ENCODE measurements at regions not wholly inside any gene's neighbourhood (a gene's known extent, or its start where the extent isn't known, plus 50 kb on each side); places are given as distances from the start of the nearest gene placed in this dataset.
"Not testable (repeated sequence)": the region's sequence is repeated elsewhere in the genome, so short reads cannot be mapped to it uniquely, and the experiment has no call there.

DNA sequence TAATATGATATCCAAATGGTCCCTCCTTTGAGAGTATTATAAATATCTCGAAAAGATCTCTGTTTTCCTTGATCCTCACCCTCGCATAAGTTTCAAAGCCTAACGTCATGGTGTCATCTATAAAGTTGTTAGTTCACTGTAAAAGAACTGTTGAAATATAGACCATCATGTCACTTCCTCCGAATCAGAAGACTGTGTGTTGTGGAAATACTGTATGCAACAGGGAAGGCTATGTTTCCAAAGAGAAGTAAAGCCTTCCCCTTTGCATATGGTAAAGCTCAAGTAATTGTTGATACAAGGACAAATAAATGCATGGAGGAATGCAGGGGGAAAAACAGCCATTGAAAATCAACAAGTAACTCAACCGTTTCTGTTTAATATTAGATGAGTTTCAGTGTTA, 125.9 kb downstream of the ZNF365 start:
- DNase-seq = not testable (repeated sequence)

DNA sequence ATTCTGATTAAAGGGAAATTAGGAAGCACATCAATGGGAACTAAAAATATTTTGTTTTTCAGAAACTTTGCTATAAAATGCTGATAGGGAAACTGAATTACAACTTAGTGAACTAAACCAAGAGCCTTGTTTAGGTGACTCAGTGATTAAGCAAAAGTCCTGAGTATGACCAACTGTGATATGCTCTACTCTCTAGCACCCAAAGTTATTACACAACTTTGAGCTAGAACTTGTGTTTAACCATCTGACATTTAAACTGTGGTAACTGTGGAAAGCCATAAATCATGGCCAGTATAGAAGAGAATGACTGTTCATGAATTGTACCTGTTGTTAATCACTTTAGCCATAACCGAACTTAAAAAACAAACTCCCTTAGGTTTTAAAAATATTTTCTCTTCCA, 127.4 kb downstream of the ZNF365 start:
- no peak for DNase-seq

DNA sequence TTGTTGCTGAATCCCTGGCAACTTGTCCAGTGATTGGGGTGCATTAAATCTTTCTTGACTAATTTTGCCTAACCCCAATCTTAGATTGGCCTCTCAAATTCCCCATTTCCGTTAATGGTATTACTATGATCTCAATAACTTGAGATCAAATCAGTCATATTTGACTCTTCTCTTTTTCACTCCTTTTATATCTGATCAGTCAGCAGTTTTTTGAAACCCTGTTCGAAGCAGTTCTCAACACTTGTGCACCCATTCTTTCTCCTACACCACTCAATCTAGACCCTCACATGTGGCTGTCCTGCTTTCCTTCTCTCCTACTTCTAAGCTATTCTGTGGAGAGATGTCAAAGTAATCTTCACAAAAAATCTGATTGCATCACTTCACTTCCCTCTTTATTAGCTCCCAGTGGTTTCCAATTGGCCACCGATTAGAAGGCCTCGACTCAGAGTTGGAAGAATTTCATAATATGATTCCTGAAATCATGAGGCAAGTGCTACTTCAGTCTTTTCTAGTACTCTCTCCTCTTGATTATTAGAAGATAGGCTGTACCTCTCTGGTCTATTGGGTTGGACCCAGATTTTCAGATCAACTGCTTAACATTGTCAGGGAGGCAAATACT, 128.9 kb downstream of the ZNF365 start:
- no peak for DNase-seq

DNA sequence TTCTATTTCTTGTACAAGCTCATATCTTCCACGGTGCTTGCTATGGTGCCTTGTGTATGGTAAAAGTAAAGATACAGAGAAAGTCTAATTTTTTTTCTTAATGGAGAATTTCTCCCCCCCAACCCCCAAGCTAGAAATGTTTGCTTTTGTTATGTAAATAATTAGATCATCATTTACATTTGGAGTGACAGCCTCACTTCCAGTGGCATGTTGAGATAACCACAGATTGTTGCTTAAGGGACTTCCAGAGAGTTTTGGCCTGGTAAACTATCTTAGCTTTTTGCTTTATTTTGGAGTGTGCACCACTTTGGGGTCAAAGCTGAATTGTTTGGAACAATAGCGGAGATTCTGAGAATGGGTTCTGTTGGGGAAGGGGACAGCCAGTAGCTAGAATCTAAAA, 129.7 kb downstream of the ZNF365 start:
- no peak for DNase-seq

DNA sequence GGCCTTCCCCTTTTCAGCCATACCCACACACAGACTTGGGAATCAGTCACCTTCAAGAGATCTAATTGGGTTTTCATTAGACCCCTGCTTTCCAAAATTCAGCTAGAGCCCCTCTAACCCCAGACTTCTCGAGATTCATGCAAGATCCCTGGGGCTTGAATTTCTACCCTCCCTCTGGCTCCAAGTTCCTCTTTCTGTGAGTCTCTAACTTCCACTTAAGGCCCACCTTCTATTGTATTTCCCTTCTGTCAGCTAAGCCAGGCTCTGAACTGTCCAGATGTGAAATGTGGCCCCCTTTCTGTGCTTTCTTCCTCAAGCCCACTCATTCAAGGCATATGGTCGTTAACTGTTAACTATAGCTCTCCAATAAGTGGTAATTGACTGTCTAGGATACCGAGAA, 132.2 kb downstream of the ZNF365 start:
- no peak for DNase-seq

DNA sequence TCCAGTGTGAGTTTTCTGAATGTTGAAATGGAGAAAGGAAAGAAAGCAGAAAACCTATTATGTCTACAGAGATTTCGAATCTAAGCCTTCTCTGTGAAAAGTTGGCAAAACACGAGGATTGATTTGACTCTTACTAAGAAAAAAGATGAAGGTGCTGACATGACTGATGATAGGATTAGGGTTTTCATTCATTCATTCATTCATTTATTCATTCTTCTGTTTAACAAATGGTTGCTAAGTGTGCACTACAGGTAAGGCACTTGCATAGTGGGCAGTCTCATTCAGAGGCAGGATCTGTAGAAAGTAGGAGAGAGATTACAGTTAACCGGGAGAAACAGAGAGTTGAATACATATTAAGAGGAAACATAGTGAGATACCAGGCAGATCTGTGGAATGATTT, 137.1 kb downstream of the ZNF365 start:
- no peak for DNase-seq

DNA sequence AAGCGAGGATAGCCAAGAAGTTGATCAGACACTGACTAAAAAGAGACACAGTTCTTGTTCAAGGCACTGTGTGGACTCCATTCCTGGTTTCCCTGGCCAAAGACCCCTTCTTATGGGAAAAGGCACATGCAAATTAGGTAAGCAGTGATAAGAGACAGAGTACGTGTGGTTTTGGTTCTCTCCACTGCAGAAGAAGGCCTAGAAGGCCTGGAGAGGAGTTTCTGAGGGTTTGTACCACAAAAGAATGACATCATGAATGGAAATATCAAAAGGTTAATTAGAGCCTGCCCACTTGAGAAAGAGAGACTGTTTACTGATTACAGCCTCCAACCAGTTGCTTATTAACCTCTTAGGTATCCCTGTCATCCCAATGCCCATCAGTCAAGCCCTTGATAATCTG, 137.5 kb downstream of the ZNF365 start:
- DNase-seq = no peak

DNA sequence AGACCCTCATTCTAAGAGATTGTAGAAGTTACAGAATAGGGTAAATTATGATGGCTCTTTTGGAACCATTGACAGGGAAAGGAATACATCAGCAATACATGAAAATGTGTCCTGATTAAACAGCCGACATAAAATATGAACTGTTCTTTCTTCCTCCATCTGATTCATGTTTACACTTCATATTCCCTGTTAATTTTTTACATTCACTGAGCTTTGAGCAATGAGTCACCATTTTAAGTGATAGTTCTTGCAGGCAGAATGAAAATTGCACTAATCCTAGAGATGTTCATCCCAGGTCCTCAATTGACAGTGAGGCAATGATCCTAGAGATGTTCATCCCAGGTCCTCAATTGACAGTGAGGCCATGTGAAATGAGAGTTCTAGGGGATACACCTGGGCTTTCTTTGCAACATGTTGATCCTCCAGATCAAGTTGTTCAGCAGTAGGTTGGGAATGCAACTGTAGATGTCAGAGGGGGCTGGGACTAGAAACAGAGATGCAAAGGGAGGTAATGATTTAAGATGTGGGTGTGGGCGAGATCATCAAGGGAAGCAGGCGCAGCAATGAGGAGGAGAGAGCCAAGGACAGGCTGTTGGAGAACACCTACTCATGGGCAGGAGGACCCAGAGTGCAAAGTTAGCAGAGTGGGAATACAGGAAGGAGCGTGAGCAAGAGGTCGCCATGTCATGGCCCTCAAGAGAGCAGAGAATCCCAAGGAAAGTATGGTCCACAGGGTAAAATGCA, 138.7 kb downstream of the ZNF365 start:
- no peak for DNase-seq

DNA sequence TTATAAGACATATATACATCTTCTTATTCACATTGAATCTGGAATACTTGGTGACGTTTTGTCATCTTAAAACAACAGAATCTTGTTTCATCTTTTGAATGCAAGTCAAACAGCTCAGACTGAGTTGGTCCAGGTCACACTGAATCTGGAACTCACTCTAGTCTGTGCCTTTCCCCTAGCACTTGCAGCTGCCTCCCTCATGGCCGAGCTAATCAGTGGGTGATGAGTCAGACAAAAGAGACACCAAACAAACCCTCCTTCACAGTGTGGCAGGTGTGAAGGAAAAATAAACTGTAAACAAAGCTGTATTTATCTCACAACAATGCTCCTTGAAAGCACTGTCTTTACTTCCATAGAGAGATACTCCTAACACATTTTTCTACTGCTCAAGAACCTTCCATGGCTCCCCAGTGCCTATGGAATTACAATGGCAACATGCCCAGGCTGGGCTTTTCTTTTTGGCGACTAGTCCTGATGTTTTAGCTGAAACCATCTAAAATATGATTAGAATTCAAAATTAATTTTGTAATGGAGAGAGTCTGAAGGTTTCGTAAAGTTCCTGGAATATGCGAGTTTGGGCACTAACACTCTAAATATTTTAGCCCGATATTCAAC, 140.0 kb downstream of the ZNF365 start:
- DNase-seq = no peak

DNA sequence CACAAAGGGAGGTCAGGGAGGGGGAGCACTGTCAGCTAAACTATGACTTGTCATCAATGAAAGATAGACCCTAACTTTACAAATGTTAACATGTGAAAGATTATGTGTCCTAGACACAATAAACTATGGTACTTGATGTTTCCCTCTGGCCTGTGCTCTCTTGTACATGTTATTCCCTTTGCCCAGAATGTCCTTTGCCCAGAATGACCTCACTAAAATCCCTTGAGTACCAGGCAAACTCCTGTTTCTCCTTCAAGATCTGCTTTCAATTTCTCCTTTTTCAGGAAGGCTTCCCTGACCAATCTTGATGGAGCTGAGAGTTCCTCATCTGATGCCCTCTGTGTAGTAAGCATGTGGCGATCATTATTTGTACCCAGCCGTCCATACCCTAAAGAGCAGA, 143.1 kb downstream of the ZNF365 start:
- no peak for DNase-seq

DNA sequence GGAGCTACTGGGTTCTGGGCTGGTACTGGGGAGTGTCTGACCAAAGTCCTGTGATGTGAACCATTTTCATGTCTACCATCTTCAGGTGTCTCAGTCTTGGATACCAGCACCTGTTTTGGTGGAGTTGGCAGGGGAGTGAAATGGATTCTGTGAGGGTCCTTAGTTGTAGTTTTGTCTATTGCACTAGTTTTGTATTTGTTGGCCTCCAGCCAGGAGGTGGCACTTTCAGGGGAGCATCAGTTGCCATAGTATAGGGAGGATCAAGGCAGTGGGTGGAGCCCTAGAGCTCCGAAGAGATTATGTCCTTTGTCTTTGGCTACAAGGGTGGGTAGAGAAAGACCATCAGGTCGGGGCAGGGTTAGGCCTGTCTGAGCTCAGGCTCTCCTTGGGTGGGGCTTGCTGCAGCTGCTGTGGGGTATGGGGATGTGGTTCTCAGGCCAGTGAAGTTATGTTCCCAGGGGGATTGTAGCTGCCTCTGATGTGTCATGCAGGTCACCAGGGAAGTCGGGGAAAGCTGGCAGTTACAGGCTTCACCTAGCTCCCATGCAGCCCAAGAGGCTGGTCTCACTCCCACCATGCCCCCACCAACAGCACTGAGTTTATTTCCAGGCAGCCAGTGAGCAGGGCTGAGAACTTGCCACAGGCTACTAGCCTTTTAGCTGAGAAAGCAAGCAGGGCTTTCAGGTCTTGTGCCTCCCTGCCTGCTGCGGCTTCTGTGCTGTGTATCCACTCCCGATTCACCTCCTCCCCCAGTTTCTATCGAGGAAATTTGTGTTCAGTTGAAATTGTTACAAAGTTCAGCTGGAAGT, 153.1 kb downstream of the ZNF365 start:
- DNase-seq = no peak

DNA sequence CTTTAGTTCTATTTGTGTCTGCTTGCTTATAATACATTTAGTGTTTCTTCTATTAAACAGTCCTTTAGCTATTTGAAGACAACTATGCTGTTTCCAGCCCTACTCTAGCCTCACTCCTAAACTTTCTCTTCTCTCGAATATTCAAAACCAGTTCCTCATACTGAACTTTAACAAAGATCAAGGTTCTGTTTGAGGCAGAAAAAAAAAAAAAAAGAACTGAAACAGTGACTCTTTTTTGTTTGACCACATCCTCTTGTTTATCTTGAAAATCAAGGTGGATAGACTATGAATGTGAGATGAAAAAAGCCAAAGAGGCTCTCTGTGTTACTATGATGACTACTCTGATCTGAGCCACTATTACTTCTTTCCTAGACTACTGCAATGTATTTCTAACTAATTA, 154.3 kb downstream of the ZNF365 start:
- DNase-seq = no peak

DNA sequence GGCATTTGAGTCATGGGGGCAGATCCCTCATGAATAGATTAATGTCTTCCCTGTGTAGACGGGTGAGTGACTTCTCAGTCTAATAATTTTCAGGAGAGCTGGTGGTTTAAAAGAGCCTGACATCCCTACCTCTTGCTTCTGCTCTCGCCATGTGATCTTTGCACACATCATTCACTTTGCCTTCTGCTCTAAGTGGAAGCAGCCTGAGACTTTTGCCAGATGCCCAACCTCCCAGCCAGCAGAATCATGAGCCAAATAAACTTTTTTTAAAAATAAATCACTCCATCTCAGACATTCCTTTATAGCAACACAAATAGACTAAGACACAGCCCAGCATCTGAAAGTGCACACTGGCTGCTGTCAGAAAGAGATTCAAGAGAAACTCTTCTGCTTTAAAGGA, 155.2 kb downstream of the ZNF365 start:
- DNase-seq = no peak

DNA sequence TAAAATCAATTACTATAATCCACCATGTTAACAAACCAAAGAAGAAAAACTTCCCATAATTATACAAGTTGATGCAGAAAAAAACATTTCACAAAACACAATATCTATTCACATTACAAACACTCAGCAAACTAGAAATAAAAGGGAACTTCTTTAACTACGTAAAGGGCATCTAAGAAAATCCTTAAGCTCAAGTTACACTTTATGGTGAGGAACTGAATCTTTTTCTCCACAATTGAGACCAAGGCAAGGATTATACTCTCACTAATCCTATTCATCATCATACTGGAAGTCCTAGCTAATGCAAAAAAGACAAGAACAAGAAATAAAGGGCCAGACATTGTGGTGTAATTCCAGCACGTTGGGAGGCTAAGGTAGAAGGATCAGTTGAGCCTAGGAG, 159.9 kb downstream of the ZNF365 start:
- no peak for DNase-seq

DNA sequence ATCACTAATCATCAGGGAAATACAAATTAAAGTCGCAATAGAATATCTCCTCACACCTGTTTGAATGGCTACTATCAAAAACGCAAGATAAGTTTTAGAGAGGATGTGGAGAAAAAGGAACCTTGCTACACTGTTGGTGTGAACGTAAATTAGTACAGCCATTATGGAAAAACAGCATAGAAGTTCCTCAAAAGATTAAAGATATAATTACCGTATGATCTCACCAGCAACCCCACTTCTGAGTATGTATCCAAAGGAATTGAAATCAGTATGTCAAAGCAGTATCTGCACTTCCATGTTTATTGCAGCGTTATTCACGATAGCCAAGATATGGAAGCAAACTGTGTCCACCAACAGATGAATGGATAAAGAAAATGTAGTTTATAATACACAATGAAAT, 164.4 kb downstream of the ZNF365 start:
- DNase-seq = no peak

DNA sequence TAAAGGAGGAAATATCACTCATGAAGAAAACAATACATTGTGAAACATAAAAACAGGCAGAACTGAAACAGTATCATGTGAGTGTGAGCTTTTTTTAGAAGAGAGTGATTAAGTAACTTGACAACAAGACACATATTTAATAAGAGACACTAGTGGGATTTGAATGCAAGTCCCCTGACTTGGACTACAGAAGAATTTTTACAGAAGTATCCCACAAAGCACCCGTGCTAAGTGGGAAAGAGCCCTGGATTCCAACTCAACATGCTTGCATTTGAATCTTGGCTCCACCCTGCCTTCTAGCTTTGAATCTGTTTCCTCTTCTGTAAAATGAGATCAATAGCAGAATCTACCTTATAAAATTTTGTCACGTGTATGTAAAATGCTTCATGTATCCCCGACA, 166.2 kb downstream of the ZNF365 start:
- DNase-seq = no peak

DNA sequence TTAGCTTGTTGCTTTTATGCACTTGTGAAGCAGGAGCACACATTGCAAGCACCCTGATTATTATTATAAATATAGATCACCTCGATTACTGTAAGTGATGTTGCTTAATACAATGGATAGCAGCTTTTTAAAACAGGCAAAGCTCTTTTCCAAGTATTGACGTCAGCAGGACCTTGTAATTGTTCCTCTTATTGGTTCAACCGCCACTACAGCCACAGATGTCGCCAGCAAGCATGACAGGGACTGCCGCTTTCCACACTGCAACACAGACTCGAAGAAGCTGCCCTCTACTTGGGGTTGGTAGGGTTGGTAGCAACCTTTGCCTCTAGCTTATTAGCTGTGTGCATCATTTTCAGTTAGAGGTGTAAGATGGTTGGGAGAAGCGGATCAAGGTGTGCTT, 167.6 kb downstream of the ZNF365 start:
- DNase-seq = no peak

DNA sequence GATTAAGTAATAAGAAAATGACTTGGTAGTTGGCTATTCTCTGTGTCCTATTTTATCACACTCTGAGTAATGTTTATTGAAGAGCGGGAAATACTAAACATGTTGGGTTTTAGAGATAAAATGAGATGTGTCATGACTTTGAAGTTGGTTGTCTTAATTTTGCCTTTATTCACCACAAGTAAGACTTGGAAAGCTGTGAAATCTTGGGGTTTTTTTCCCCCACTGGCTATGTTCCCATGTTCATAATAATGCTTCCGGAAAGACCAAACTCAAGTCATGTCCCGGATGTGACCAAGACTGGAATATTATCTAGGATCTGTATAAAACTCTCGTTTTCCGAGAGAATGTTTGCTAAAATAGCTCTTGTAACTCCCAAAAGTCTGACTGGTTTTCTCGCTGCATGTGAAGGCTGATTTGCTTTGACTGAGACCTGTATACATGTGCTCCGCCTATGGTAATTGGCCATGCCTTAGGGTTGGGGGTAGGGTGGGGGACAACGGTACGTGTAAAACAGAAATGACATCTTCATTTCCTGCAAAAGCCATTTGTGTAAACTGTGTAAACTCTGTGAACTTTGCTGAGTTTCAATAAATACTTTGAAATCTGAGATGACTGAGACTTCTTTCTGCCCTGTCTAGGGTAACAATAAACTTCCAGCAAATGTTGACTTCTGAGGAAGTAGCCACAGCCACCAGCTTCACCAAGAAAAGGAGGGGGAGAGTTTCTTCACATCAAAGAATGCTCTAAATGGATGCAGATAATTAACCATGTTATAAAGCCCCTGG, 169.6 kb downstream of the ZNF365 start:
- DNase-seq = no peak

DNA sequence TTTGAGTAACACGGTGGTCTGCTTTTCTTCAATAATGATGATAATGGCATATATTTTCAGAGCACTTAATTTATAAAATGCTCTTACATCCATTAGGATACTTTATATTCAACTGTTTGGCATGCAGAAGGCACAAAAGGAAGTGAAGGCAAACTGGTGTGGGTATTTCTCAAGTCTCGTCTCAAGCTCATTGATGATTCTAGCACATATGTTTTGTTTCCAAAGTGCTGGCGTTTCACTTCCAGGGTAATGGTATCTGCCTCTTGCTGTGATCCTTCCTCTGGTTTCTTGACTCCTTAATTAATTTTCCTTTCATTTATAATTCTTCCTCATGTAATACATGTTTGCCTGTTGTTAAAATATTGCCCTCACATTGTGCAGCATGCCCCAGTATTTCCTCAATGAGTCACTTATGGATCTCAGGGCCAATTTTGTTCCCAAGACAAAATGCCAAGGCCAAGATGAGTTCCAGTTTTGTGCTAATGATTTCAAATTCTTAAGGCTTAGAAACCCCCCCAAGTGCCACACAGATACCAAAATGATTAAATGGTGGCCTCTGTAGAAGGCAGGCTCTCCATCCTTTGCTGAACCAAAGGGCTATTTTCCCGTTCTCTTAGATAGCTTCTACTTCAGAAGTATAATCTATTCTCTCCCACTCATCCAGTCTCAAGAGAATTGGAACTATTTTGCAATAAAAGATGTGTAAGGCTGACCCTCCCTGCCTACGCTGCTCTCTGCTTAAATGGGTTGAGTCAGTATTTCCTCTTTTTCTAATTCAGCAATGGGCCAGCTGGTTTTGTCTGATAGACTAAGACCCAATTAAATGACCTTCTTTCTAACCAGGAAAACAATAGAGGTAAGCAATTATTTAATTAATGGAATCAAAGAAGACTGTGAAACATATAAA, 171.2 kb downstream of the ZNF365 start:
- no peak for DNase-seq

DNA sequence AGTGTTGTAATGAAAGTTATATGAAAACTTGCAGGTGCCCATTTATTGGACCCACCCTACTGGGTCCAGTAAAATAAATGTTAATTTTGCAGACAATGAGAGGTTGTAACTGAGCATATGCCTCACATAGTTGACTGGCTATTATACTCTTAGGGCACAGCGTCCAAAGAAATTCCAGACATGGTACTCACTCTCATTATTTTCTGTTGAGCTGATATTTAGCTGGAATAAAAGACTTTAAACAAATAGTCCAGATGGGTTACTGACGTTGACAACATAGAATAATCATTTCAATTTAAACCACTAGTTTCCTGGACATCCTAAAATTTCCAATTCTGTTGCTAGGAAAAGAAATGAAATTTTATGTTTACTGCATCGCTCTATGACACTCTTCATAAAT, 174.5 kb downstream of the ZNF365 start:
- no peak for DNase-seq

DNA sequence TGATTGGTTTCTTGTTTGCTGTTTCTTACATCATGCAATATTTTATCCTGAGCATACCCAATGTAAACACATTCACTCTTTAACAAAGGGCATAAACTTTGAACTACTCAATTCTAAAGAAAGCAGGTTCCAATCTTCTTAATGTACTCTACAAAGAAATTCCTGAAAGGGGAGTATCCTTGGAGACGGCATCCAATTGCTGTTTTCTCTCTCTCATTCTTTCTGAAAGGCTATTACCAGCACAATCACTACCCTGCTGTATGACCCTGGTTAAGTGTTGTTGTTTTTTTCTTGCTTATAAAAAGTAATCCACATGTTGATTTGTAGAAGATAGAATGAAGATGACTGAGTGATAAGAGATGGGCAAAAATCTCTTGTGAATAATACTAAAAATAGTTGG, 176.0 kb downstream of the ZNF365 start:
- DNase-seq = no peak
